NCI-H1436 treated with DMSO at 0.1 percent for 48 hours (cell line): ENCODE measurements at regions not wholly inside any gene's neighbourhood (a gene's known extent, or its start where the extent isn't known, plus 50 kb on each side); places are given as distances from the start of the nearest gene placed in this dataset.
"Not testable (repeated sequence)": the region's sequence is repeated elsewhere in the genome, so short reads cannot be mapped to it uniquely, and the experiment has no call there.

Experiments
- DNase-seq: peaks from one replicate; lab custom pipeline; 2025; lab: John Stamatoyannopoulos, UW

GRCh38 chr1:4215391-4215790 lies 315.3 kb upstream of the C1orf174 start:
- no peak for DNase-seq

GRCh38 chr1:4216231-4216630 lies 316.2 kb upstream of the C1orf174 start:
- no peak for DNase-seq

GRCh38 chr1:4218619-4219018 lies 318.5 kb upstream of the C1orf174 start:
- DNase-seq: no peak

GRCh38 chr1:4219111-4219510 lies 319.0 kb upstream of the C1orf174 start:
- no peak for DNase-seq

GRCh38 chr1:4219826-4220225 lies 319.8 kb upstream of the C1orf174 start:
- no peak for DNase-seq

GRCh38 chr1:4220362-4220761 lies 320.3 kb upstream of the C1orf174 start:
- no peak for DNase-seq

GRCh38 chr1:4221107-4221506 lies 321.0 kb upstream of the C1orf174 start:
- DNase-seq: no peak

GRCh38 chr1:4224684-4225467 lies 324.8 kb upstream of the C1orf174 start:
- DNase-seq: no peak

- peak; percentile 34 for DNase-seq
These were observed 327.9 kb upstream of the C1orf174 start for GRCh38 chr1:4227986-4228385.

GRCh38 chr1:4253935-4254334 lies 353.9 kb upstream of the C1orf174 start:
- DNase-seq: no peak

GRCh38 chr1:4256351-4256750 lies 356.3 kb upstream of the C1orf174 start:
- DNase-seq: no peak

GRCh38 chr1:4258146-4258777 lies 358.2 kb upstream of the C1orf174 start:
- DNase-seq: not testable (repeated sequence)

- no peak for DNase-seq
These were observed 361.3 kb upstream of the C1orf174 start for GRCh38 chr1:4261327-4261726.

GRCh38 chr1:4262665-4263064 lies 362.6 kb upstream of the C1orf174 start:
- no peak for DNase-seq

GRCh38 chr1:4263699-4264098 lies 363.6 kb upstream of the C1orf174 start:
- DNase-seq: no peak

GRCh38 chr1:4265836-4266235 lies 365.8 kb upstream of the C1orf174 start:
- no peak for DNase-seq

GRCh38 chr1:4267381-4268261 lies 367.5 kb upstream of the C1orf174 start:
- no peak for DNase-seq

- DNase-seq: no peak
These were observed 368.3 kb upstream of the C1orf174 start for GRCh38 chr1:4268262-4268888.

- no peak for DNase-seq
These were observed 368.8 kb upstream of the C1orf174 start for GRCh38 chr1:4268889-4269284.

- no peak for DNase-seq
These were observed 369.3 kb upstream of the C1orf174 start for GRCh38 chr1:4269330-4269729.

GRCh38 chr1:4269952-4270570 lies 370.0 kb upstream of the C1orf174 start:
- DNase-seq: no peak
